HG03095 (cell line): ENCODE measurements at regions not wholly inside any gene's neighbourhood (a gene's known extent, or its start where the extent isn't known, plus 50 kb on each side); places are given as distances from the start of the nearest gene placed in this dataset.

ENCODE experiments used
- ATAC-seq: cut with Tn5 transposase; IDR thresholded peaks from one replicate; pipeline ENCODE4 v1.9.1; 2021; ENCODE audit warnings: moderate library complexity; ENCODE audit not compliant: unreplicated experiment

DNA sequence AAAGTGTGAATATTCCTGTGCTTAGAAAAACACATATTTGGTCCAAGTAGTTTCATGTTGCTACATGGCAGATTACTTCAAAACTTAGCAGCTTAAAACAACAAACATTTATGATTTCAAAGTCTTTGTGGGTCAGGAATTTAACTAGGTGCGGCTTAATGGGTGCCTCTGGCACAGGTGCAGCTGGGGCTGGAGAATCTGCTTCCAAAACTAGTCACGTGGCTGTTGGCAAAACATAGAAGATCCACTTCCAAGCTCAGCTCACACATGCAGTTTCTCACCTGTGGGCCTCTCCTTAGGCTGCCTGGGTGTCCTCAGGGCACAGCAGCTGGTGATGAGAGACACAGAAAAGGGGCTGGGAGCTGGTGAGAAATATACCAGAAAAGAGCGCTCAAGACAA lies 263.4 kb downstream of the TTLL7 start:
- no peak for ATAC-seq

DNA sequence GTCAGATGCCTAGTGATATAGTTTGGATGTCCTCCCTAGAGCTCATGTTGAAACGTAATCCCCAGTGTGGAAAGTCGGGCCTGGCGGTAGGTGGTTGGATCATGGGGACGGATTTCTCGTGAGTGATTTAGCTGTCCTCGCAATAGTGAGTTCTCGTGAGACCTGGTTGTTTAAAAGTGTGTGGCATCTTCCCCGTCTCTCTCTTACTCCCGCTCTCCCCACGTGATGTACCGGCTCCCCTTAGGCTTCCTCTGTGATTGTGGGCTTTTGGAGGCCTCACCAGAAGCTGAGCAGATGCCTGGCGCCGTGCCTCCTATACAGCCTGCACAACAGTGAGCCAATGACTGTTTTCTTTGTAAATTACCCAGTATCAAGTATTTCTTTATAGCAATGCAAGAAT lies 264.5 kb downstream of the TTLL7 start:
- ATAC-seq, result no peak

DNA sequence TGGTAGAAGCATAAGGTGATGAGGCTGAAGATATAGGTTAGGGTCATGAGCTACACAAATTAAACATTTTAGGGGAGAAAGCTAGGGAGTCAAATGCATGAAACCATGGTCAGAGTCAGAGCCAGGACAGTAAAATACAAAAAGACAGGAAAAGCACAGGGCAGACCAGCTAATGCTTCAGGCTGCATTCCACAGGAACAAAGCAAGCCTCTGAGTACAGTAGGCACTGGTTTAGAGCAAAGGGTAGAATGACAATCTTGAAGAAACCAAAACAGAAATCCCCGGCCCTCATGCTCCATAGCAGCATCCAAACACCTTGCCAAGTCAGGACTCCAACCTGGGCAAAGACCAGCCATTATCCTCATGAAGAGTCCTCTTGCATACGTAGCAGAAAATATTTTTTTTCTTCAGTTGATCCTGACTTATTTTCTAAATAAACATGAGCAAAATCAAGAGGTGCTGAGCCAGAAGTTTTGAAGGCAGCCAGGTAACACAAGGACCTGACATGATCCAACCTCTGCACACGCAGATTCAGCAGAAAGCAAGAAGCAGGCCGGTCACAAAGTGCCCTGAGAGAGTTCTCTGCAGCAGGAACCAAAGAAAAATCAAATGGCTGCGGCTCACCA lies 273.1 kb downstream of the TTLL7 start:
- ATAC-seq, result no peak

DNA sequence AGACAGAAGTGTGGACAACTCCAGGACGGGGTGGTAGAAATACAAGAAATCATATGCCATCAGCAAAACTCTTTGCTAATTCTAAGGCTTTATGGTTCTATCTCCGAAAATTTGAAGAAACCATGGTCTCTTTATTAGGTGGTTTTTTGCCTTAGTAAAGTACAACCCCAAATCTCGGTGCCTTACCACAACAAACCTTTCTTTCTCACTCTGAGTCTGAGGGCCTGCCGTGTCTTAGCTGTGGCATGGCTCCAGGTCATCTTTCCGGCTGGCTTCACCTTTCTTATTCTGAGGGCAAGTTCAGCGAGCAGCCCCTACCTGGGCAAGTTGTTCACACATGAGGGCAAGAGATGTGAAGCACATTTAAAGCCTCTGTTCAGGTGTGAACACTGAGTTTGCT lies 280.6 kb downstream of the TTLL7 start:
- ATAC-seq, result peak; percentile 79

DNA sequence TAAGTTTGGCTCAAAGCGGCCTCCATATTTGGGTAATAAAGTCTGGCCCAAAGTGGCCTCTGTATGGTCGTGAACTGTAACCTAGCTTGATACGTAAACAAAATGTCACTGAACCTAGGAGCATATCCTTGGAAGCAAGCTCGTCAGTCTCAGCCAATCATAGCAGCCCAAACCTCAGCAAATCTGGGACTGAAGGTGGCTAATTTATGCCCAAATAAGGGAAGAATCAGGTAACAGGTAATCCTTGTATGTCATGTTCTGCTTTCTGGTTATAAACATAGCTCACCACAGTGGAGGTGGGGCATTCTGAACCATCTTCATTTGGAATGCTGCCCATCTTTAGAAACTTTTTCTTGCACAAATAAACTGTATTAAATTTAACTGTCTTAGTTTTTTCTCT lies 281.1 kb downstream of the TTLL7 start:
- ATAC-seq, result no peak

DNA sequence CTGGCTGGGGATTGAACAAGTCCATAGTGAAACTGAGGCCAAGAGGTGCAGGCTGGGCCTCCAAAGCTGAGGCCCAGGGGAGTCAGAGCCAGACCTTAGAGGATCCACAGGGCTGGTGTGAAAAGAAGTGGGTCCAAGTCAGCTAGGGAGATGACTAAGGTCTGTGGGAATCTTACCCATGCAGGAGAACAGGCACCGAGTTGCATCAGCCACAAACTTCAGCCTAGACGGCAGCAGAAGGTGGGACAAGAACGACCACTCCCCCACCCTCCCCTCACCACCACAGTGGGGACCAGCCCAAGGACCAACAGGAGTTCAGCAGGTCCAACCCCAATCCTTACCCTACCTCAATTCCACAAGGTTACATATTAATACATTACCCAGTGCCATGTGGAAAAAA lies 282.3 kb downstream of the TTLL7 start:
- ATAC-seq, result no peak

DNA sequence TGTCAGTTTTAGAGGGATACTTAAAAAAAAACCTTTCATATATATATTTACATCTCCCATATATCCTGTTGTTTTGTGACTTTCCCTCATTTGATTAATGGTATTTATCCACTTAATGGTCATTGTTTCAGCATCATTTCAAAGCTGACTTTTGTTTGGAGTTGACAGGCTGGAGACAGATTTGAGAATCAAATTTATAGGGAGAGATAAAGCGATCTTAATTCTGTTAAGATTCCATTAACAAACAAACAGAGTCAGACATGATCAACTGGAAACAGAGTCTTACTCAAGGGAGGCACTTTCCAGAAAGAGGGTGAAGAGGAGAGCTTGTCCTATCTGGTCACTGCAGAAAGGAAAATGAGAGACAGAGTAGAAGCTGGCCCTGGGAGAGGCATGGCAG lies 283.4 kb downstream of the TTLL7 start:
- ATAC-seq, result no peak

DNA sequence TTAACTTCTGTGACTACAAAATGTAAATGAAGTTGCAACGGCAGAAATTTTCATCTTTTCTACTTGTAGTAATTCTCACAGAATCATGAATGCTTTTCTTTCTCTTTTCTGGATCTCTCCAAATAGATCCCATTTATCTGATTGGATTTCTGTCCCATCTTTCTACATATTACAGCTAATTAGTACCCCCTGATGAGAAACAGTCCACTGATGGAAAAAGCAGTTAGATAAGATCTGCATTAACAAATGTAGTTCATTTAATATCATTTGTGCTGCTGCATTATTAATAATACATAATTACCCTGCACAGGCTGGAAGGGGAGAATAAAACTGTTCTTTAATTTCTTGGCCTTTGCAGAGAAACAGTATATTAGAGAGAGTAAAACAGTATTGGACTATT lies 289.3 kb downstream of the TTLL7 start:
- ATAC-seq, result no peak

DNA sequence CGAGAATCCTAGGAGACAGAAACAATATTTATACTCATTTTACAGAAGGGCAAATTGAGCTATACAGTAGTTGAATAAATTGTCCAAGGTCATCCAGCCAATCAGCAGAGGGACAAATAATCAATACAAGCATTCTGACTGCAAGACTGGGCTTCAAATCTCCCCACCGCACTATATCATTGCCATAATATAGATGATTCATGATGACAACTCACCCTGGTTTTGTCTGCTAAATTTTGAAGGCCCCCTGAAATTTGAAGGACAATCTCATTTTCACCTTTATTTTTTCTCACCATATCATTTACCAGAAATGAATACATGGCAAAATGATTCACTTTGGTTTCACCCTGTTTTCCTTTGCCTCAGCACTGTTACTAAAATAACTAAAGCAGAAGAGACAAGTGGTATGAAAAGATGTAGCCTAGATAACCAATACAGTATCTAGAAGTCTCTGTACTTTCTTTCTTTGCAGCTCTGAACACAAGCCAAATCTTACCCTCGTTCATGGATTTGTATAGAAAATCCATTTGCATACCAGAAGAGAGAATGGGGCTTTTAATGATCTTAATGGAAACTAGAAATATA lies 292.5 kb downstream of the TTLL7 start:
- ATAC-seq, result no peak

DNA sequence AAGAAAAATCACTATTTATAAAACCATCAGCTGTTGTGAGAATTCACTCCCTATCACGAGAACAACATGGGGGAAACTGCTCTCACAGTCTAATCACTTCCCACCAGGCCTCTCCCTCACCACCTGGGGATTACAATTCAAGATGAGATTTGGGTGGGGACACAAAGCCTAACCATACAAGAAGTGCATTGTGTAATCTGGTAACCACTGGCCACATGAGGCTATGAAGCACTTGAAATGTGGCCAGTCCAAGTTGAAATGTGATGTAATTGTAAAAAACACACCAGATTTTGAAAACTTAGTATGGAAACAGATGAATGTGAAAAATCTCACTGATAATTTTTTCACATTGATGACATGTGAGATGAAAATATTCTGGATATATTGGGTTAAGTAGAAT lies 293.8 kb downstream of the TTLL7 start:
- ATAC-seq, result no peak

DNA sequence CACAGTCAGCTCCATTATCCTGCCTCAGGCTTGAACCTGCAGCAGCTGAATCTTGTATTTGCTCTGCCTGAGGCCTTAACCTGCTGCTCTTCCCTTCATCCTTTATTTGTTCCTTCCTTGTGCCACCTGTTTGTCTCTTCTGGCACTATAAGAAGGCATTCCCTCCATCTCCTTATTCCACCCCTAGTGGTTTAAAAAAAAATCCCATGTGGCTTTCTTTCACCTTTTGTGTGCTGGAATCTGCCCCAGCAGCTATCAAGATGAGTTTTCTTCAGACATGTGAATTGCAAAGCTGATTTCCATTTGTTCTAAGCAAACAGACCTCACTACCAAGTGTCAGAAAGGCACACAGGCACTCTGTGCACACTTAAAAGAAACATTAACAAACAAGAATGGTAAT lies 294.6 kb downstream of the TTLL7 start:
- ATAC-seq, result no peak

DNA sequence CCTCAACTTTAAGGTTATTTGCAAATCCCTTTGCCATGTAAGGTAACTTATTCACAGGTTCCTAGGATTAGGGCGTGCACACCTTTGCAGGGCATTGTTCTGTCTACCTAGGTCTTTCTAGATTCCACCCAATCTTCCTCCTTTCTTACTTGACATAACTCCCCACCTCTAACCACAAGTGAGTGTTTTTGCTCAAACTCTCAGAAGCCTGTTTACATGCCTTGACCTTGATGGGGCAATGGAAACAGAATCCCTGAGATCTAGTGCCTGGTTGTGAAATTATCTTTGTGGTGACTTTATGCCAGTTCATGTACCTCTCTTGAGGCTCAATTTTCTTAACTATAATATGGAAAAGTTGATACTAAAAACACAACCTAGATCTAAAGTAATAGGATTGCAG lies 296.6 kb downstream of the TTLL7 start:
- no peak for ATAC-seq

DNA sequence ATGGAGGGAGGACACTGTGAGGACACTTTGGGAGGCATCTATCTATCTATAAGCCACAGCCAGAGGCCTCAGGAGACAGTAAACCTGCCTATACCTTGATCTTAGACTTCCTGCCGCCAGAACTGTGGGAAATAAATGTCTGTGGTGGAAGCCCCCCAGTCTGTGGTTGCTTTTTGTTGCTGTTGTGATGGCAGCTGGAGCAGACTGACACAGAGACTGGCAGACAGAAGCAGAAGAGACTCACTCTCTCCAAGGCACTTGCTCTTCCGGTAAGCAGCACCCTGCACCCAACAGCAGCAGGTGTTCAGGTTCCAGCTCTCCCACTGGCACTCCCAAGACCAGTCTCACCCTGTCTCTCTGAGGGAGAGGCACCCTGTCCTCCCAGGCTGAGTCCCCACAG lies 297.6 kb downstream of the TTLL7 start:
- ATAC-seq, result no peak

DNA sequence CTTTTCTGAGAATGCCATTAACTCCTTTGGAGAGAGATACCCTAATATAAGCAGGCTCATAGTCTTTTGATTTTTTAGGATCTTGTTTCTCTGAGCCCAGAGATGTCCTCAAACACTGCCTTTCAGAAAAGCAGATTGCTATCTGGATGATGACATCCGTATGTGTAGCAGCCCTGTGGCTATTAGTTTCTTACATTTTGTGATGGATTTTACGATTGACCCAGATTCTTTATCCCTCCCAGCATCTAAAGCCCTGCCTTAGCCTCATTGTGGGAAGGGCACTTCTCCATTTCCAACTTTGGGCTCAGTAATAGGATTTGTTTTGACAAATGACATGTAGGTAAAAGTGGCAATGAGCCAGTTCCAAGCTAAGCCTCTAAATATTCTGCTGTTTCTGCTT lies 300.3 kb downstream of the TTLL7 start:
- no peak for ATAC-seq

DNA sequence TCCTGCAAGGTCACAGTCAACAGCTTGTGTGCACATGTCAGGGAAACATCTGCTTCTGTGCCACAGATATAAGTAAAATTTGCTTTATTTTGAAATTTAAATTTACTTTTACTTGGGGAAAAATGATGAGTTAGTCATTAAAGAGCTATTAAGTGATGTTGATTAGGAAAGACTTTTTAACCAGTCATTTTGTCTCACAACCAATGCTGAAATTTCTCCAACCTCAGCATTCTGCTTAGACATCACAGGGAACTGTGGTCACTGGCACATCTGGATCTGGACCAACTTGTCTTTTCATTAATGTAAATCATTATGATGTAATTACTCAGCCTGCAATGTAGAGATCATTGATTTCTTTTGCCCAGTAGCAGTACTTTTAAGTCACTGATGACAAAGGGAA lies 301.0 kb downstream of the TTLL7 start:
- no peak for ATAC-seq

DNA sequence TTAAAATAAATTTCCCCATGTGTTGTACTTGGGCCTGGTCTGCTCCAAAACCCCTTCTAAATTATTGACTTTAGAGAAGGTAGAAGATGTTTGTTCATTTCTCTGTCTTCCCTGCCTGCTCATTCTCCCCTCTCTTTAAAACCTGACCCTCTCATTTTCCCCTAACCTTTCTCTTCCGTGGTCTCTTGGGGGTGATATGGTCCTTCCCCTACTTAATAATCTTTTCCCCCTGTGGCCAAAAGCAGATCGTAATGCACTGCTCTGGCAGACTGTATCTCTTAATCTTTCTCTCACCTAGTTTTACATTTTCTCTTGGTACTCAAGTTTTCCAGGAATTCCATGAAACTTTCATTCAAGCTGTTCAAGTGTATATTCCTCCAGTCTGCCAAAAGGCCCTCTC lies 301.7 kb downstream of the TTLL7 start:
- ATAC-seq, result no peak

DNA sequence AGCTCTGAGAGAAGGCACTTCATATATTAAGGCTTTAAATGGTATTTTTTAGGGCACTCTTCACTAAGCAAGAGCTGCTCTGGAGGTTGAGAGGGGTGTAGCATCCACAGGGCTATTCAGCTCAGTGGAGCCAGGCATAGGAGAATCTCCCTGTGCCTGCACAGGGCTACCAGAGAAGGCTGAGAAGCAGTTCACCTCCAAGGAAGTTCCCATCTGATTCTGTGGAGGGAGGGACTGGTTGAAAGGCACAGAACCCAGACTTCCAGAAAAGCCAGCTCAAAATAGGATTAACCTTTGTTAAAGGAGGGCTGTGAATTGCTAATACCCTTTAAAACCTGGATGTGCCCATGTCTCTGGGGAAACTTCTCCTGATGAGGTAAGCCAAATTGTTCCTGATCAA lies 304.5 kb downstream of the TTLL7 start:
- no peak for ATAC-seq

DNA sequence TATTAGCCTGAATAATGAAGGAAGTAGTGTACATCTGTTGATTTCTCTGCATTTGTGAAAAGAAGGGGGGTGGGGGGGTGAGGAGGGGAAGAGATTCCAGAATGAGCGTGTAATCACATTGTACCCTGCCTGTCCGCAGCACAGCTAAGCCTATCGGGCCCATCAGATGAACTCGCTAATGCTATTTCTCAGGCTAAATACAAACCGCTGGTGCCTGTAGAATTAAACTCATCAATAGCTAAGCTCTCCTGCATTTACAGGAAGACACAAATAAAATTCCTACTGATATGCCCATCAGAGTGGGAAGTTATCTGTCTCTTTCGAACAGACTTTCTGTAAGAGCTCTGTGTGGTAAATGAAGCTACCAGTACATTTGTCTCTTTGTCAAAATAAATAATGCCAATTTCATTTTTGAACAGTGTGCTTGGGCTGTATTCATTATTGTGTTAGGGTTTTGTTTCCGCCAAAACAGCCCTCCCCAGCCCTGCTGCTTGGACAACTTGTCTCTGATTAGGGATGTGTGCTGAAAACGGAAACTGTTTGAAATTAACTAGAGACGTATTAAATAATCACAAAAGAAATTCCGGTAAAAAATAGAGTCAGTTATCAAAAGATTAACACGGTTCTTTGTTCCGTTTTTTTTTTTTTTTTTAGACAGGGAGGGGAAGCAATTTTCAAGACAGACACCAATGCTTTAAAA lies 305.4 kb downstream of the TTLL7 start:
- no peak for ATAC-seq

DNA sequence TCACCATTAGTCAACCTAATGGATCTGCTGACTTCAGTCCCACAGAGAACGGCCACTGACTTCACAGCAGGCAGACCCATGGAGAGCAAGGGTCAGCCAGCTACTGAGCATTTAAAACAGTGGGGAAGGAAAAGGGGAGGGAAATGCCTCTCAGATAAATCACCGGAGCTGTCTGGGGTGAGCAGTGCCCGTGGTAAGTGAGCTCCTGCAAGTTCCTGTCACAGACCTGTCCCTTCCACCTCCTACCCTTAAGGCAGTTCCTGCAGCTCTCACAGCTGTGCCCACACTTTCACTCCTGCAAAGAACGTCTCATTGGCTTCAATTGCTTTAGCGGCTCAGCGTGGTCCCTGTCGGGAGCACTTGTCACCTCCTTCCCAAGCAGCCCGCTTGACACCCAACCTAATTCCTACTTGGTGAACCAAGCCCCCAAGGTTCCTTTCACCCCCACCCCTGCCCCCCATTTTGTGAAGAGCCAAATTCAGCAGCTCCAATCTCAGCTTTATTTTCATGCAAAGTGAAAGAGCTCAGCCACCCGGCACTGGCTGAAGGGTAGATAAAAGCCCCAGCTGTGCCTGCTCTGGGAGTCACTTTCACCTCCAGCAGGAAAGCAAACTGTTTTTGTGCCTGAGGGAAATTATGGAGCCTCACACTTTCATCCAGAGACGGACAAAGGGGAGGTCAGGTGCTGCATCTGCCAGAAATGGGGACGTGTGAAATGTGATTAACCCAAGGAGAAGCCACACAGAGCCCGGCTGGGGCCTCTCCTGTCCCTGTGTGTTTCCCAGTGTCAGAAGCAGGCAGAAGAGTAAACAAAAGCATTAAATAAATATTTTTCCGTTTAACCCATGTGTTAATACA lies 306.2 kb downstream of the TTLL7 start:
- ATAC-seq, result peak; percentile 59

DNA sequence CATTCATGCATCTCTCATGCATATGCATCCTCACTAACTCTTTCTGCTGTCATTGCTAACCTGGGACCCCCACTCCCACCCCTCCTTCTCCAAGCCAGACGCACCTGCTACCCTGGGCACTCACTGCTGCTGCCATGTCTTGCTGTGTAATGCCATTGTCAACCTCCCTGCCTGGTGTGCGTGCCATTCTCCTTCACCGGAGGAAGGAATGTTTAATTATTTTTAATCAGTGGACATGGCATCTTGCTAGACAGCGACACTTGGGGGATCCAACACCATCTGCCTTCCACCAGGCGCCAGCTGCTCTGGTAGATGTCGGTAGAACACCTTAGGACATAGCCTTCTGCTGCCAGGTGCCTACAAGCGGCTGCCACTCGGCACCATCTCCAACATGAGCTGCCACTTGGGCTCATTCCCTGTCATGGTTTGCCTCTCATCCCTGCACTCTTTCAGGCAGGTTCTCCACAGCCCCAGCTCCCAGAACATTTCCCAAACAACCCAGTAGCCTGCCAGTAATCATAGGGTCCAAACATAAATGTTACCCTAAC lies 306.9 kb downstream of the TTLL7 start:
- no peak for ATAC-seq
